Activated naive CD8-positive, alpha-beta T cell treated with anti-CD3 and anti-CD28 coated beads for 36 hours (primary cell): ENCODE measurements at regions not wholly inside any gene's neighbourhood (a gene's known extent, or its start where the extent isn't known, plus 50 kb on each side); places are given as distances from the start of the nearest gene placed in this dataset.

Source experiments
- DNase-seq: peaks from one replicate; pipeline ENCODE4 v3.0.0; 2021
- H3K27ac Mint-ChIP-seq: one replicate; pipeline ENCODE4 v1.8.0; 2022; ENCODE audit warnings: mild to moderate bottlenecking, moderate library complexity, mixed read lengths
- H3K27me3 Mint-ChIP-seq: one replicate; pipeline ENCODE4 v1.8.0; 2022; ENCODE audit warnings: mild to moderate bottlenecking, mixed read lengths
- H3K36me3 Mint-ChIP-seq: one replicate; pipeline ENCODE4 v1.8.0; 2021; ENCODE audit warnings: mild to moderate bottlenecking, mixed read lengths
- H3K4me1 Mint-ChIP-seq: one replicate; pipeline ENCODE4 v1.8.0; 2021; ENCODE audit warnings: mixed read lengths
- H3K4me3 Mint-ChIP-seq: one replicate; pipeline ENCODE4 v1.8.0; 2022; ENCODE audit warnings: mild to moderate bottlenecking, moderate library complexity, mixed read lengths
- H3K9me3 Mint-ChIP-seq: one replicate; pipeline ENCODE4 v1.8.0; 2022; ENCODE audit warnings: mixed read lengths

- no peak for DNase-seq
- peaks cover 37% of the 10 kb centered on the region for H3K27me3 Mint-ChIP-seq
- H3K4me1 Mint-ChIP-seq: peaks cover 1% of the 10 kb centered on the region
Observed at GRCh38 chr15:79172032-79172481, 81.5 kb upstream of the RASGRF1 start.

GRCh38 chr15:79171320-79172031, 80.9 kb upstream of the RASGRF1 start:
- H3K27ac Mint-ChIP-seq: no peak overlapping the region
- no peaks in the 10 kb centered on the region for H3K9me3 Mint-ChIP-seq
- H3K36me3 Mint-ChIP-seq: no peaks in the 10 kb centered on the region
- H3K27me3 Mint-ChIP-seq: peaks cover 37% of the 10 kb centered on the region
- no peak overlapping the region for H3K4me3 Mint-ChIP-seq
- DNase-seq: no peak
- H3K4me1 Mint-ChIP-seq: peaks cover 1% of the 10 kb centered on the region

More at GRCh38 chr15:79172032-79172481, 81.5 kb upstream of the RASGRF1 start:
- no peak overlapping the region for H3K4me3 Mint-ChIP-seq
- H3K36me3 Mint-ChIP-seq: no peaks in the 10 kb centered on the region
- no peaks in the 10 kb centered on the region for H3K9me3 Mint-ChIP-seq
- H3K27ac Mint-ChIP-seq: no peak overlapping the region

GRCh38 chr15:79170256-79170664, 79.7 kb upstream of the RASGRF1 start:
- no peak overlapping the region for H3K27ac Mint-ChIP-seq
- no peak for DNase-seq
- H3K4me3 Mint-ChIP-seq: no peak overlapping the region
- H3K36me3 Mint-ChIP-seq: no peaks in the 10 kb centered on the region
- H3K9me3 Mint-ChIP-seq: no peaks in the 10 kb centered on the region
- H3K4me1 Mint-ChIP-seq: peaks cover 1% of the 10 kb centered on the region
- H3K27me3 Mint-ChIP-seq: peaks cover 30% of the 10 kb centered on the region

GRCh38 chr15:79169526-79170133, 79.0 kb upstream of the RASGRF1 start:
- H3K36me3 Mint-ChIP-seq: no peaks in the 10 kb centered on the region
- H3K4me3 Mint-ChIP-seq: no peak overlapping the region
- no peak for DNase-seq
- H3K27me3 Mint-ChIP-seq: peaks cover 35% of the 10 kb centered on the region
- H3K9me3 Mint-ChIP-seq: no peaks in the 10 kb centered on the region
- H3K4me1 Mint-ChIP-seq: peaks cover 1% of the 10 kb centered on the region
- H3K27ac Mint-ChIP-seq: no peak overlapping the region

- Mint-ChIP-seq H3K27me3 (peaks cover 41% of the 10 kb centered on the region), H3K9me3 (no peaks in the 10 kb centered on the region), H3K4me1 (peaks cover 1% of the 10 kb centered on the region), H3K27ac (no peak overlapping the region), H3K4me3 (no peak overlapping the region), H3K36me3 (no peaks in the 10 kb centered on the region)
- DNase-seq: no peak
Observed at GRCh38 chr15:79168922-79169456, 78.4 kb upstream of the RASGRF1 start.

GRCh38 chr15:79167776-79168175, 77.2 kb upstream of the RASGRF1 start:
- Mint-ChIP-seq H3K4me1 (peaks cover 1% of the 10 kb centered on the region), H3K27ac (no peak overlapping the region), H3K27me3 (peaks cover 37% of the 10 kb centered on the region), H3K9me3 (no peaks in the 10 kb centered on the region), H3K4me3 (no peak overlapping the region), H3K36me3 (no peaks in the 10 kb centered on the region)
- no peak for DNase-seq

- H3K9me3 Mint-ChIP-seq: no peaks in the 10 kb centered on the region
- no peak for DNase-seq
- no peak overlapping the region for H3K27ac Mint-ChIP-seq
- H3K4me3 Mint-ChIP-seq: no peak overlapping the region
- no peaks in the 10 kb centered on the region for H3K36me3 Mint-ChIP-seq
- peaks cover 1% of the 10 kb centered on the region for H3K4me1 Mint-ChIP-seq
- H3K27me3 Mint-ChIP-seq: peaks cover 24% of the 10 kb centered on the region
Observed at GRCh38 chr15:79166311-79166955, 75.9 kb upstream of the RASGRF1 start.

GRCh38 chr15:79164465-79164864, 73.9 kb upstream of the RASGRF1 start:
- no peak for DNase-seq
- Mint-ChIP-seq H3K36me3 (no peaks in the 10 kb centered on the region), H3K27ac (no peak overlapping the region), H3K4me3 (no peak overlapping the region), H3K9me3 (no peaks in the 10 kb centered on the region), H3K27me3 (peaks cover 18% of the 10 kb centered on the region), H3K4me1 (peaks cover under 1% of the 10 kb centered on the region)

GRCh38 chr15:79164043-79164442, 73.5 kb upstream of the RASGRF1 start:
- Mint-ChIP-seq H3K9me3 (no peaks in the 10 kb centered on the region), H3K4me1 (no peaks in the 10 kb centered on the region), H3K36me3 (no peaks in the 10 kb centered on the region), H3K27me3 (peaks cover 15% of the 10 kb centered on the region), H3K4me3 (no peak overlapping the region), H3K27ac (no peak overlapping the region)
- no peak for DNase-seq

GRCh38 chr15:79163395-79163794, 72.8 kb upstream of the RASGRF1 start:
- Mint-ChIP-seq H3K4me3 (no peak overlapping the region), H3K9me3 (no peaks in the 10 kb centered on the region), H3K27ac (no peak overlapping the region), H3K36me3 (no peaks in the 10 kb centered on the region), H3K4me1 (no peaks in the 10 kb centered on the region), H3K27me3 (peaks cover 15% of the 10 kb centered on the region)
- DNase-seq: no peak

- H3K4me3 Mint-ChIP-seq: no peak overlapping the region
- no peaks in the 10 kb centered on the region for H3K36me3 Mint-ChIP-seq
- DNase-seq: no peak
- no peak overlapping the region for H3K27ac Mint-ChIP-seq
- no peaks in the 10 kb centered on the region for H3K4me1 Mint-ChIP-seq
- H3K27me3 Mint-ChIP-seq: peaks cover 11% of the 10 kb centered on the region
- H3K9me3 Mint-ChIP-seq: no peaks in the 10 kb centered on the region
Observed at GRCh38 chr15:79161837-79162508, 71.4 kb upstream of the RASGRF1 start.

GRCh38 chr15:79160211-79160610, 69.6 kb upstream of the RASGRF1 start:
- H3K27me3 Mint-ChIP-seq: peaks cover 11% of the 10 kb centered on the region
- DNase-seq: no peak
- no peaks in the 10 kb centered on the region for H3K36me3 Mint-ChIP-seq
- no peaks in the 10 kb centered on the region for H3K9me3 Mint-ChIP-seq
- no peak overlapping the region for H3K4me3 Mint-ChIP-seq
- H3K27ac Mint-ChIP-seq: no peak overlapping the region
- no peaks in the 10 kb centered on the region for H3K4me1 Mint-ChIP-seq

GRCh38 chr15:79157631-79158592, 67.3 kb upstream of the RASGRF1 start:
- Mint-ChIP-seq H3K36me3 (no peaks in the 10 kb centered on the region), H3K27ac (no peak overlapping the region), H3K4me1 (no peaks in the 10 kb centered on the region), H3K4me3 (no peak overlapping the region), H3K9me3 (no peaks in the 10 kb centered on the region), H3K27me3 (no peaks in the 10 kb centered on the region)
- DNase-seq: no peak

- Mint-ChIP-seq H3K4me3 (no peak overlapping the region), H3K36me3 (no peaks in the 10 kb centered on the region), H3K27me3 (no peaks in the 10 kb centered on the region), H3K27ac (no peak overlapping the region), H3K4me1 (no peaks in the 10 kb centered on the region), H3K9me3 (no peaks in the 10 kb centered on the region)
- no peak for DNase-seq
Observed at GRCh38 chr15:79156704-79157375, 66.3 kb upstream of the RASGRF1 start.
